ENCODE measurements at regions not wholly inside any gene's neighbourhood (a gene's known extent, or its start where the extent isn't known, plus 50 kb on each side); places are given as distances from the start of the nearest gene placed in this dataset.

DNA sequence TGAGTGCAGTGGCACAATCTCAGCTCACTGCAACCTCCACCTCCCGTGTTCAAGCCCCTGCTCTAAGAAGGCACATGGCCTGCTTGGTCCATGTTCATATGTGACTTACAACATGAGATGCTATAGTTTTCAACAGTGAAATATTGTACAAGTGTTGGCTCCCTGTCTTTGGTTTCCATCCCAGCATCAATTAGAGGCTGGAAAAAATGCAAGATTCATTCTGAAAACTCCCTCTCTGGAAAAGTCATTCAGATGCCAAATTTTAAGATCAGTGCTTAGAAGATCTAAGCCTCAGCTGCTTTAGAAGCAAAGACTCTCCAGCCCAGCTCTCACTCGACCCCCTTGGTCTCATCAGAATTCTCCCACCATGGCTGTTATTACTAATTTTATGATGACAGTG, 398.9 kb downstream of the KIF16B start:
- Histone ChIP-seq H3K27me3 (replicated peaks; ENCODE audit: control insufficient read depth, insufficient read depth, low read length) (no peaks in the 10 kb centered on the region), H3K4me1 (ENCODE audit: control insufficient read depth, insufficient read depth, low read length) (no peaks in the 10 kb centered on the region), H3K9ac (ENCODE audit: low read length) (no peak overlapping the region), H3K9me3 (ENCODE audit: control insufficient read depth, low read length) (peaks cover 5% of the 10 kb centered on the region), H3K4me3 (ENCODE audit: low read length) (no peak overlapping the region), H3K36me3 (ENCODE audit: control insufficient read depth, insufficient read depth, low read length, severe bottlenecking) (no peaks in the 10 kb centered on the region)
- no peak for DNase-seq (ENCODE audit: low read depth)

DNA sequence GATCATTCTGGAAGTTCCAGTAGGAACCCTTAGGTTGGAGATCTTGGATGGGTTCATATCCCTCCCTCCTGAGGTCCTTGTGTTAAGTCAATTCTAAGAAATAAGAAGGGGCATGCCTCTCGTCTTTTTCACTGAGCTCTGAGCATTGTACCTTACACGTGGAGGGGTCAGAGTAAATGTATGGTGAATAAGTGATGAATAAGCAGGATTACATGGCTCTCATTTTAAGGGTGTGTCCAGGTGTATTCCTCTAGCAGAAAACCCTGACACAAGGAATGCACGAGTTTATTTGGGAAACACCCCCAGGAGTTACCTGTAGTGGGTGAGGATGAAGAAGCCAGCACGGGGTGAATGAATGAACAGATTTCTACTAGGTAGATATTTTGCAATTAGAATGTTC, 400.2 kb downstream of the KIF16B start:
- H3K9me3 ChIP-seq (ENCODE audit: control insufficient read depth, low read length), result peaks cover 5% of the 10 kb centered on the region
- no peaks in the 10 kb centered on the region for H3K27me3 ChIP-seq (replicated peaks; ENCODE audit: control insufficient read depth, insufficient read depth, low read length)
- H3K4me1 ChIP-seq (ENCODE audit: control insufficient read depth, insufficient read depth, low read length), result peaks cover 2% of the 10 kb centered on the region
- H3K36me3 ChIP-seq (ENCODE audit: control insufficient read depth, insufficient read depth, low read length, severe bottlenecking), result no peaks in the 10 kb centered on the region
- H3K9ac ChIP-seq (ENCODE audit: low read length), result no peak overlapping the region
- no peak overlapping the region for H3K4me3 ChIP-seq (ENCODE audit: low read length)
- DNase-seq (ENCODE audit: low read depth), result no peak

DNA sequence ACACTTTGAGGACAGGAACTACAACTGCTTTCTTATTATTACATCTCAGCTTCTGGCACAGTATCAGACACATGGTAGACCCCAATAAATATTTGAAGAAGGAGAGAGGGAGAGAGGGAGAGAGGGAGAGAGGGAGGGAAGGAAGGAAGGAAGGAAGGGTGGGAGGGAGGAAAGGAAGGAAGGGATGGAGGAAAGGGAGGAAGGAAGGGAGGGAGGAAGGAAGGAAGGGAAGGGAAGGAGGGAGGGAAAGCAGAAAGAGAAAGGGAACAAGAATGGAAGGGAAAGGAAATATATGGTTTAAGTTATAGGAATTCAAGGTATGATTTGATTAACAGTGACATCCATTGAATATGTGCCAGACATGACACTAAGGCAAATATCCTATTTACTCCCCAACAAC, 402.1 kb downstream of the KIF16B start:
- no peak overlapping the region for H3K9ac ChIP-seq (ENCODE audit: low read length)
- no peaks in the 10 kb centered on the region for H3K27me3 ChIP-seq (replicated peaks; ENCODE audit: control insufficient read depth, insufficient read depth, low read length)
- H3K36me3 ChIP-seq (ENCODE audit: control insufficient read depth, insufficient read depth, low read length, severe bottlenecking), result no peaks in the 10 kb centered on the region
- H3K9me3 ChIP-seq (ENCODE audit: control insufficient read depth, low read length), result peaks cover under 1% of the 10 kb centered on the region
- DNase-seq (ENCODE audit: low read depth), result no peak
- H3K4me3 ChIP-seq (ENCODE audit: low read length), result no peak overlapping the region
- H3K4me1 ChIP-seq (ENCODE audit: control insufficient read depth, insufficient read depth, low read length), result peaks cover 16% of the 10 kb centered on the region

DNA sequence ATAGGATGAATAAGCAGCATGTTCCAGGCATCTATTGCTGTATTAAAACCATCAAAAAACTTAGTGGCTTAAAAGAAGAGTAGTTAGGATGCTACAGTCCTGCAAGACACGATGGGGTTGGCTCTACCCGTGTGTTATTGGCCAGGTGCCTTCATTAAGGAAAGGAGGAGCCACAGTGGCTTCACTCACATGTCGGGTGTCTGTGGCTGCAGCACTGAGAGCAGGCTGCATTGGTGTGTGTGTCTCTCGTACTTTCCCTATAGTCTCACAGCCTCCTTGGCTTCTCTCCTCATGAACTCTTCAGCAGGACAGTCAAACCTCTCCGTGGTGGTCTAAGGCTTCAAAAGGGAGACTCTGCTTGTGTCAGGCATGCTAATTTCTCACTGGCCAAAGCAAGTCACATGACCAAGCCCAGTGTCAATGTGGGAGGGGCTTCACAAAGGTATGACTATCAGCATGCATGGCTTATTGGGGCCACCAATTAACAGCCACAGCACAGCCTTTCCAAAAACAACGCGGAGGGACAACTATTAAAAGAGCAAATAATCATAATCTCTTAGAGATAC, 402.8 kb downstream of the KIF16B start:
- Histone ChIP-seq H3K36me3 (ENCODE audit: control insufficient read depth, insufficient read depth, low read length, severe bottlenecking) (no peaks in the 10 kb centered on the region), H3K4me1 (ENCODE audit: control insufficient read depth, insufficient read depth, low read length) (peaks cover 17% of the 10 kb centered on the region), H3K27me3 (replicated peaks; ENCODE audit: control insufficient read depth, insufficient read depth, low read length) (no peaks in the 10 kb centered on the region), H3K9me3 (ENCODE audit: control insufficient read depth, low read length) (no peaks in the 10 kb centered on the region), H3K9ac (ENCODE audit: low read length) (no peak overlapping the region), H3K4me3 (ENCODE audit: low read length) (no peak overlapping the region)
- no peak for DNase-seq (ENCODE audit: low read depth)

DNA sequence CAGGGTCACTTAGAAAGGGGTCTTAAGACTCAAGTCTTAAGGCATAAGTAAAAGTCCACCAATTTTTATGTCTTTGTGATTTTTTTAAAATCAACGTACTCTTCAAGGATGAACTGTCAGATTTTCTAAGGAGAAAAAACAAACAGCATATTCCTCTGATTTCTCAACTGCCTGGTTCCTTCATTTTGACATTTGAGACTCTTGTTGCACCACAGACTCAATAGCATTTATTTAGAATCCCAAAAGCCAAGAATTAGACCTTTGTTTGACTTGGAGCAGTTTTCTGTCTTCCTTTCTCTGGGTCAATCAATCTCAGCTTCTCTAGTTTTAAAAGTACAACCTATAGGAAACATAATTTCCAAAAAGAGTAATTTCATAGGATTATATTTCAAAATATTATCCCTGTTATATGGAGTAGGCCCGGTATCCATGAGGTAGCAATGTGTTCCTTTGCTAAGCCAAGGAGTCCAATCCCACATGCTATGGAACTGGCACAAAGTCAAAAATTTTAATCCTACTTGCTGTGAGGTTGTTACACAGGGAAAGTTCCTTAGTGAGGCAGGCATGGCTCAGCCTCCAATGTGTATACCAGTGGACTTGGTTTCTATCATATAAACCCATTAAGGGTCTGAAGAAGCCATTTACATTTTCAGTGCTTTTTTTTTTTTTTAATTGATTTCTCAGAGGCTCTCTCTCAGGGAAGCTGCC, 405.7 kb downstream of the KIF16B start:
- no peak overlapping the region for H3K9ac ChIP-seq (ENCODE audit: low read length)
- H3K4me3 ChIP-seq (ENCODE audit: low read length), result no peak overlapping the region
- DNase-seq (ENCODE audit: low read depth), result peak; percentile 53
- H3K4me1 ChIP-seq (ENCODE audit: control insufficient read depth, insufficient read depth, low read length), result peaks cover 17% of the 10 kb centered on the region
- H3K9me3 ChIP-seq (ENCODE audit: control insufficient read depth, low read length), result peaks cover 4% of the 10 kb centered on the region
- H3K27me3 ChIP-seq (replicated peaks; ENCODE audit: control insufficient read depth, insufficient read depth, low read length), result no peaks in the 10 kb centered on the region
- no peaks in the 10 kb centered on the region for H3K36me3 ChIP-seq (ENCODE audit: control insufficient read depth, insufficient read depth, low read length, severe bottlenecking)

DNA sequence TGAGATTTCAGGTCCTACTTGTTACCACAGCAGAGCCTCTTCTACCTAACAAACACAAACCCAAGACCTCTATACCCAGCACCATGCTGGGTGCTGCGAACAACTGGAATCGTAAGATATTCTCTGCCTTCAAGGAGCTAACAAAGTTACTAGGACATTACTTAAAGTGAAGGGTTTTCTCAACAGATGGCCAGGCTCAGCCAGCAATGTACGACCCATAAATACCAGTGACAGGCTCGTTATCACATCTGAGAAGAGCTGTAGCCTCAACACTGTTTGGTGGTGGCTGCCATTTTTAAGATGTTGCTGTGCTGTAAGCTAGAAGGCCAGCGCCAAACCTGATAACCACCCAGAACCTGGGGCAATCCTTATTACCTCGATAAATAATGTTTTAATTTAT, 406.5 kb downstream of the KIF16B start:
- Histone ChIP-seq H3K4me3 (ENCODE audit: low read length) (no peak overlapping the region), H3K9ac (ENCODE audit: low read length) (no peak overlapping the region), H3K4me1 (ENCODE audit: control insufficient read depth, insufficient read depth, low read length) (peaks cover 17% of the 10 kb centered on the region), H3K36me3 (ENCODE audit: control insufficient read depth, insufficient read depth, low read length, severe bottlenecking) (no peaks in the 10 kb centered on the region), H3K9me3 (ENCODE audit: control insufficient read depth, low read length) (peaks cover 4% of the 10 kb centered on the region), H3K27me3 (replicated peaks; ENCODE audit: control insufficient read depth, insufficient read depth, low read length) (no peaks in the 10 kb centered on the region)
- DNase-seq (ENCODE audit: low read depth), result no peak

DNA sequence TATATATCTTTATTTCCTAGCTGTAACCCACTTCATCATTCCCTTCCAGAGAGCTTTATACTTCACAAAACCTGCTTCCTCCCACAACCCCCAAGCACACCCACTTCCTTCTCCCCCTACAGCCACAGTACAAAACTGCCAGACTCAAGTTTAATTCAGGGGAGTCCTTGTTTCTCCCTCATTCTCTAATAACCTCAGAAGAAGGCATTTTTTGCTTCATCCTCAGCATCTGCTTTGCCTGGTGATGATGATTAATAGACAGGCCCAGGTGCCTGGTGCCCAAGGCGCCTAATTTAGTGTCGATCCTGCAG, 414.3 kb downstream of the KIF16B start:
- Histone ChIP-seq H3K4me1 (ENCODE audit: control insufficient read depth, insufficient read depth, low read length) (no peaks in the 10 kb centered on the region), H3K27me3 (replicated peaks; ENCODE audit: control insufficient read depth, insufficient read depth, low read length) (no peaks in the 10 kb centered on the region), H3K9ac (ENCODE audit: low read length) (no peak overlapping the region), H3K9me3 (ENCODE audit: control insufficient read depth, low read length) (peaks cover 12% of the 10 kb centered on the region), H3K36me3 (ENCODE audit: control insufficient read depth, insufficient read depth, low read length, severe bottlenecking) (no peaks in the 10 kb centered on the region), H3K4me3 (ENCODE audit: low read length) (no peak overlapping the region)
- no peak for DNase-seq (ENCODE audit: low read depth)

DNA sequence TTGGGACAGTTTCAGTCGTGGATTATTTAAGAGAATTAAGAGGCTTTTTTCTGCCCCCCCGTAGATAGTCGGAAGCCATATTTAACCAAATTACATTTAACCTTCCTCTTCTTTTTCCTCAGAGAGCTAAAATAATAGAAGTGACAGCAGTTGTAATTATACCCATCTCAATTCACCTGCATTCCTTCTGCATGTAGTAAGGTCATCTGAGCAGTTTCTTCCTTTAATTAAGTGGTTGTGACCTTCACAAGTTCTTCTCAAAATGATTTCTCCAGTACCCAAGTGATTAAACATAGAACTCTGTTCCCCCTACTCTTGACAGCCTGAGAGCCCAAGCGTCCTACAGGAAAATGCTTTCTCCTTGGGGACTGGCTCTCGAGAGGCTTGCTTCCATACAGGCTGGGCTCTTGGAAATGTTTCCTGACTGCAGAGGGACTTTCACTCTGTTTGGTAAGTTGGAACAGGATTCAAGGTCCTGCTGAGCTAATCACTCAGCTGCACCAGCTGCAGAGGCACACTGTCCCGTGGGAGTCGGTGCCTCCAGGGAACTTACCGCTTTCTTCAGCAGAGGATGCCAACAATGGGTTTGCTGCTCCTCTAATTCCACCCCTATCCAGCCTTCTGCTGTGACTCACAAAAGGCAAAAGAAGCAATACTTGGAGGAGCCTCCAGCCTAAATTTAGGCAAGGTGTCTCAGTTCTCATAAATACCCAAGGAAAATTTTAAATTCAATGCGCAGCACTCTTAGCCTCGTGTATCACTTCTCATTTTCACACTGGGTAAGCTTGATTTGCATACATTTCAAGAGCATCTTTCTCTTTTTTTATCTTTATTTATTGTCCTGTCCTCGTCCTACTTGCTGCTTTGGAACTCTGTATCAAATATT, 414.9 kb downstream of the KIF16B start:
- H3K9ac ChIP-seq (ENCODE audit: low read length), result no peak overlapping the region
- no peak for DNase-seq (ENCODE audit: low read depth)
- peaks cover 15% of the 10 kb centered on the region for H3K9me3 ChIP-seq (ENCODE audit: control insufficient read depth, low read length)
- H3K36me3 ChIP-seq (ENCODE audit: control insufficient read depth, insufficient read depth, low read length, severe bottlenecking), result no peaks in the 10 kb centered on the region
- no peaks in the 10 kb centered on the region for H3K27me3 ChIP-seq (replicated peaks; ENCODE audit: control insufficient read depth, insufficient read depth, low read length)
- H3K4me3 ChIP-seq (ENCODE audit: low read length), result no peak overlapping the region
- no peaks in the 10 kb centered on the region for H3K4me1 ChIP-seq (ENCODE audit: control insufficient read depth, insufficient read depth, low read length)

DNA sequence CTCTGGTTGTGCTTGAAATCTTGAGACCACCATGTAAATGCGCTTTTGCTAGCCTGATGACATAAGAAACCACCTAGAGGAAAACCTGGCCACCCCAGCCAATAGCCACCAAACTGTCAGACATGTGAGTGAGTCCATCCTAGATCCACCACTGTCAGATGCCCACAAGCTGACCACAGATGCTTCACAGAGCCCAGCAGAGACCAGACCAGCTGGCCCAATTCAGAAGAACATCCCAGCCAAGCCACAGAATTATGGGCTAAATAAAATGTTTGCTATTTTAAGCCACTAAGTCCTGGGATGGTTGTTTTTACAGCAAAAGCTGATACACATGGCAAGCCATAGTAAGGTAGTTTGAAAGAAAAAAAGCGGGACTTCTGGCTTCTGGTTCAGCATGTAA, 425.3 kb downstream of the KIF16B start:
- Histone ChIP-seq H3K36me3 (ENCODE audit: control insufficient read depth, insufficient read depth, low read length, severe bottlenecking) (no peaks in the 10 kb centered on the region), H3K9ac (ENCODE audit: low read length) (no peak overlapping the region), H3K4me3 (ENCODE audit: low read length) (no peak overlapping the region), H3K4me1 (ENCODE audit: control insufficient read depth, insufficient read depth, low read length) (no peaks in the 10 kb centered on the region), H3K27me3 (replicated peaks; ENCODE audit: control insufficient read depth, insufficient read depth, low read length) (no peaks in the 10 kb centered on the region), H3K9me3 (ENCODE audit: control insufficient read depth, low read length) (no peaks in the 10 kb centered on the region)
- DNase-seq (ENCODE audit: low read depth), result no peak

DNA sequence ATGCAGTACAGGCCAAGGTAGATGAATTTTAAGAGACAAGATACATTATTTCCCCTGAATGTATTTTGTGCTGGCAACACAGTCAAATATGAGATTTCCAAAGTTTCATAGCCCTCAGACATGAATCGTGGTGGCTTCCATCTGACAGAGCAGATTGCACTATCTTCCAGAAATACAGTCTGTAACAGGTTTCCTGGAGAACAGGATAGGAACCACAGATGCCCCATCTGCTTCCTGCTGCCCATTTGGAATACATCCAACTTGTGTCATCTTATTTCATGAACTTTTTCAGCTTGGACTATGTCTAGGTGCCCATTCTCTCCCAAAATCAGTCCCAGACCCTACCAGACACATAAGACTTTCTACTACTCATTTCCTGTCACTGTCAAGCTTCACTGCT, 426.0 kb downstream of the KIF16B start:
- Histone ChIP-seq H3K9ac (ENCODE audit: low read length) (no peak overlapping the region), H3K4me1 (ENCODE audit: control insufficient read depth, insufficient read depth, low read length) (no peaks in the 10 kb centered on the region), H3K9me3 (ENCODE audit: control insufficient read depth, low read length) (no peaks in the 10 kb centered on the region), H3K27me3 (replicated peaks; ENCODE audit: control insufficient read depth, insufficient read depth, low read length) (no peaks in the 10 kb centered on the region), H3K4me3 (ENCODE audit: low read length) (no peak overlapping the region), H3K36me3 (ENCODE audit: control insufficient read depth, insufficient read depth, low read length, severe bottlenecking) (no peaks in the 10 kb centered on the region)
- DNase-seq (ENCODE audit: low read depth), result no peak

DNA sequence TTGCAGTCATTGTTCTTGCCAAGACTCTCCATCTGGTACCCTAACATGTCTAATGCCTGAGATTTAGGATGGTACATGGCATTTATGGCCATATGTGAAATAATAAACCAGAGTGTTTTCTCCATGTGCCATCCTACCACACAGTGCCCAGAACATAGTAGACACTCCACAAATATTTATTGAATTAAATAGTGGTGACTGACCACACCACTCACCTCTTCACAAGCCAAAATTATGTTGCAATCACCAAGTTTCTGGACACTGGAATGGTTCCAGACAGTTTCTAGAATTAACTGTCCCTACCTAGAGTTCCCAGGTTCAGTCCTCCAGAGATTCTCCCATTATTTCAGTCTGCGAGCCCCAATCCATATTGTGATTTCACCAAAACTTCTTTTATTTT, 427.3 kb downstream of the KIF16B start:
- Histone ChIP-seq H3K27me3 (replicated peaks; ENCODE audit: control insufficient read depth, insufficient read depth, low read length) (no peaks in the 10 kb centered on the region), H3K9ac (ENCODE audit: low read length) (no peak overlapping the region), H3K9me3 (ENCODE audit: control insufficient read depth, low read length) (no peaks in the 10 kb centered on the region), H3K4me1 (ENCODE audit: control insufficient read depth, insufficient read depth, low read length) (no peaks in the 10 kb centered on the region), H3K36me3 (ENCODE audit: control insufficient read depth, insufficient read depth, low read length, severe bottlenecking) (no peaks in the 10 kb centered on the region), H3K4me3 (ENCODE audit: low read length) (no peak overlapping the region)
- DNase-seq (ENCODE audit: low read depth), result no peak

All from adipocyte (in vitro differentiated cells).